Glutamatergic neuron (in vitro differentiated cells): ENCODE measurements at regions not wholly inside any gene's neighbourhood (a gene's known extent, or its start where the extent isn't known, plus 50 kb on each side); places are given as distances from the start of the nearest gene placed in this dataset.

ENCODE experiments used
- DNase-seq: peaks from one replicate; pipeline ENCODE4 v3.0.0; 2022
- H3K27ac Mint-ChIP-seq: one replicate; pipeline ENCODE4 v1.8.0; 2020; ENCODE audit warnings: mild to moderate bottlenecking, mixed read lengths, inconsistent platforms; ENCODE audit not compliant: unreplicated experiment
- H3K27me3 Mint-ChIP-seq: one replicate; pipeline ENCODE4 v1.8.0; 2020; ENCODE audit warnings: mild to moderate bottlenecking, moderate library complexity, mixed read lengths, inconsistent platforms; ENCODE audit not compliant: unreplicated experiment
- H3K36me3 Mint-ChIP-seq: one replicate; pipeline ENCODE4 v1.8.0; 2020; ENCODE audit warnings: mild to moderate bottlenecking, mixed read lengths, inconsistent platforms; ENCODE audit not compliant: unreplicated experiment
- H3K4me1 Mint-ChIP-seq: one replicate; pipeline ENCODE4 v1.8.0; 2020; ENCODE audit warnings: mild to moderate bottlenecking, low read depth, mixed read lengths, inconsistent platforms; ENCODE audit not compliant: unreplicated experiment
- H3K4me3 Mint-ChIP-seq: one replicate; pipeline ENCODE4 v1.8.0; 2020; ENCODE audit warnings: mild to moderate bottlenecking, mixed read lengths, inconsistent platforms; ENCODE audit not compliant: unreplicated experiment
- H3K9me3 Mint-ChIP-seq: one replicate; pipeline ENCODE4 v1.8.0; 2020; ENCODE audit warnings: mild to moderate bottlenecking, moderate library complexity, mixed read lengths, inconsistent platforms; ENCODE audit not compliant: unreplicated experiment
- TF ChIP-seq, protein P1 (sequence below): fragments of 200-600 bp; sonication (generic); IDR thresholded peaks from one replicate; pipeline ENCODE4 v1.5.0; 2021; ENCODE audit not compliant: partially characterized antibody, unreplicated experiment

GRCh38 chr1:114295321-114295720 is 141.7 kb upstream of the SYT6 start:
- DNase-seq: no peak
- TF ChIP-seq, protein P1, sequence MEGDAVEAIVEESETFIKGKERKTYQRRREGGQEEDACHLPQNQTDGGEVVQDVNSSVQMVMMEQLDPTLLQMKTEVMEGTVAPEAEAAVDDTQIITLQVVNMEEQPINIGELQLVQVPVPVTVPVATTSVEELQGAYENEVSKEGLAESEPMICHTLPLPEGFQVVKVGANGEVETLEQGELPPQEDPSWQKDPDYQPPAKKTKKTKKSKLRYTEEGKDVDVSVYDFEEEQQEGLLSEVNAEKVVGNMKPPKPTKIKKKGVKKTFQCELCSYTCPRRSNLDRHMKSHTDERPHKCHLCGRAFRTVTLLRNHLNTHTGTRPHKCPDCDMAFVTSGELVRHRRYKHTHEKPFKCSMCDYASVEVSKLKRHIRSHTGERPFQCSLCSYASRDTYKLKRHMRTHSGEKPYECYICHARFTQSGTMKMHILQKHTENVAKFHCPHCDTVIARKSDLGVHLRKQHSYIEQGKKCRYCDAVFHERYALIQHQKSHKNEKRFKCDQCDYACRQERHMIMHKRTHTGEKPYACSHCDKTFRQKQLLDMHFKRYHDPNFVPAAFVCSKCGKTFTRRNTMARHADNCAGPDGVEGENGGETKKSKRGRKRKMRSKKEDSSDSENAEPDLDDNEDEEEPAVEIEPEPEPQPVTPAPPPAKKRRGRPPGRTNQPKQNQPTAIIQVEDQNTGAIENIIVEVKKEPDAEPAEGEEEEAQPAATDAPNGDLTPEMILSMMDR: no peak
- Mint-ChIP-seq H3K36me3 (no peaks in the 10 kb centered on the region), H3K9me3 (no peaks in the 10 kb centered on the region), H3K4me1 (no peaks in the 10 kb centered on the region), H3K4me3 (no peak overlapping the region), H3K27ac (no peak overlapping the region), H3K27me3 (no peaks in the 10 kb centered on the region)

DNA sequence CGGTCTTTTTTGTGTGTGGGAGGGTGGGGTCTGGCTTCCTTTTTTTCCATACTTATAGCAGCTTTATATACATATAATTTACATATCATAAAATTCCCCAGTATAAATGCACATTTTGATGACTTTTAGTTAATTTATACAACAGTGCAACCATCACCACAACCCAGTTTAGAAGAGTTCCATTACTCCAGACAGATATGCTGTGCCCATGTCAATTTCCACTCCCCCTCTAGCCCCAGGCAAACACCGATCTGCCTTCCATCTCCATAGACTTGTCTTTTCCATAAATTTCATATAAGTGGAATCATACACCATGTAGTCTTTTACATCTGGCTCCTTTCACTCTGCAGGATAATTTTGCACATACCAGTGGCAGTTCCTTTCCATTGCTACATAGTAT is 139.2 kb upstream of the SYT6 start:
- Mint-ChIP-seq H3K4me3 (no peak overlapping the region), H3K4me1 (no peaks in the 10 kb centered on the region), H3K9me3 (peaks cover 4% of the 10 kb centered on the region), H3K27me3 (no peaks in the 10 kb centered on the region), H3K36me3 (no peaks in the 10 kb centered on the region), H3K27ac (no peak overlapping the region)
- TF ChIP-seq, protein P1: no peak
- no peak for DNase-seq

DNA sequence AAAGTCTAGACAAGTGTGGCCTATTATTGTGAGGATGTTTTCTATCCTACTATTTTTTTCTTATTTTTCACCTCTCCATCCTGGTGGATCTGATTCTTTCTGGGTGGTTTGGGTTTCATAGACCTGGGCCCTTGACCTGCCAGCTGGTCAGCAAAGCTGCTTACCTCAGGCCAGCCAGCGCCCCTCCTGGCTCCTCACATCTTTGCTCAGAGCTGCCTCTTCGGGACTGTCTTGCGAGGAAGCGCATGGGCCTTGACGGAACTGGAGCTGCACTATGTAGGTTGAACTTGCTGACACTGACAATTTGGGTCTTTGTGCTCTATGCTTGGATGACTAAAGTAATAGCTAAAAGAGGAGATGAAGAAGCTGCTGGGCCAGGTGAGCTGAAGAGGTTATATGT is 138.5 kb upstream of the SYT6 start:
- no peak for DNase-seq

GRCh38 chr1:114290776-114291175 is 137.1 kb upstream of the SYT6 start:
- no peak overlapping the region for H3K4me3 Mint-ChIP-seq
- no peaks in the 10 kb centered on the region for H3K27me3 Mint-ChIP-seq
- no peaks in the 10 kb centered on the region for H3K4me1 Mint-ChIP-seq
- TF ChIP-seq, protein P1: no peak
- no peaks in the 10 kb centered on the region for H3K36me3 Mint-ChIP-seq
- no peak for DNase-seq
- H3K27ac Mint-ChIP-seq: no peak overlapping the region
- H3K9me3 Mint-ChIP-seq: peaks cover 4% of the 10 kb centered on the region

More for the DNA sequence above, 138.5 kb upstream of the SYT6 start:
- Mint-ChIP-seq H3K4me1 (no peaks in the 10 kb centered on the region), H3K36me3 (no peaks in the 10 kb centered on the region), H3K27me3 (no peaks in the 10 kb centered on the region), H3K9me3 (peaks cover 4% of the 10 kb centered on the region), H3K4me3 (no peak overlapping the region), H3K27ac (no peak overlapping the region)
- TF ChIP-seq, protein P1: no peak

- no peak for DNase-seq
- TF ChIP-seq, protein P1: no peak
- Mint-ChIP-seq H3K36me3 (no peaks in the 10 kb centered on the region), H3K4me3 (no peak overlapping the region), H3K9me3 (peaks cover 4% of the 10 kb centered on the region), H3K27me3 (no peaks in the 10 kb centered on the region), H3K4me1 (no peaks in the 10 kb centered on the region), H3K27ac (no peak overlapping the region)
Measured at GRCh38 chr1:114290341-114290740, 136.7 kb upstream of the SYT6 start.
